ENCODE measurements at regions not wholly inside any gene's neighbourhood (a gene's known extent, or its start where the extent isn't known, plus 50 kb on each side); places are given as distances from the start of the nearest gene placed in this dataset.

DNA sequence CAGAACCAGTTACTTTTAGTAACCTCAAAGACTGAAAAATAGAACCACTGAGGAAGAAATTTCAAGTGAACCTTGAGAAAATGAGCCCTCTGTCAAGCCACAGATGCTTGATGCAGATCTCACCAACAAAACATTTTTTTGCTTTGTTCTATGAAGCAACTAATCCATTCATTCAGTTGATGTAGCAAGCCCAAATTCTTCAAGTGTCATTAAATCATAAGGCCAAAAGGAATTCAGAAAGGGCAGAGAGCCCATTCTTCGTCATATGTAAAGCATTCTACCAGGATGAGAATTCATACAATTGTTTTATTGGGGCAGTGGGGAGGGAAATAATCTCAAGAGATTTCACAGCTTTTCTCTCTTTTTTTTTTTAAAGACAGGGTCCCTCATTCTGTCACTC is 218.0 kb upstream of the RGS6 start:
- Histone ChIP-seq H2BK120ac (ENCODE audit: low read depth, low read length, poor library complexity, severe bottlenecking) (no peak overlapping the region), H4K5ac (ENCODE audit: insufficient read length, low read depth, low read length) (no peak overlapping the region), H3K4ac (ENCODE audit: low read depth, low read length) (no peak overlapping the region), H3K18ac (ENCODE audit: insufficient read length, low read depth, low read length) (no peak overlapping the region), H3K27me3 (ENCODE audit: insufficient read depth, low read length) (no peaks in the 10 kb centered on the region), H3T11ph (ENCODE audit: low read length) (no peak overlapping the region), H2BK20ac (ENCODE audit: low read depth, low read length, poor library complexity, severe bottlenecking) (no peak overlapping the region), H4K91ac (ENCODE audit: insufficient read length, low read depth, low read length) (no peak overlapping the region), H3K23ac (ENCODE audit: insufficient read length, low read depth, low read length) (no peak overlapping the region), H3K4me1 (ENCODE audit: insufficient read depth, low read length) (0 out of 2 replicates have a peak, but pooled peaks cover 5% of the 10 kb centered on the region), H3K4me2 (ENCODE audit: insufficient read depth, insufficient read length, low read length) (no peak overlapping the region), H3K9me3 (ENCODE audit: control insufficient read depth, low read depth, low read length) (no peaks in the 10 kb centered on the region), H3K14ac (ENCODE audit: insufficient read depth, low read length) (no peak overlapping the region), H3K79me1 (ENCODE audit: insufficient read depth, low read depth, low read length, poor library complexity, severe bottlenecking) (no peaks in the 10 kb centered on the region), H2BK5ac (ENCODE audit: insufficient read length, low read length) (no peak overlapping the region), H3K23me2 (ENCODE audit: insufficient read length, low read depth, low read length, poor library complexity, severe bottlenecking) (peaks cover 3% of the 10 kb centered on the region), H3K9ac (ENCODE audit: extremely low read depth, insufficient read length, low read length) (no peak overlapping the region), H4K20me1 (ENCODE audit: control insufficient read depth, insufficient read depth, insufficient read length) (no peaks in the 10 kb centered on the region), H2AFZ (ENCODE audit: low read length) (no peak overlapping the region), H3K56ac (ENCODE audit: insufficient read length, low read depth, low read length) (no peak overlapping the region), H2BK12ac (ENCODE audit: insufficient read length, low read depth, low read length) (no peak overlapping the region), H3K79me2 (ENCODE audit: insufficient read depth, low read length) (no peaks in the 10 kb centered on the region), H2BK15ac (ENCODE audit: low read depth, low read length) (no peak overlapping the region), H3K27ac (ENCODE audit: insufficient read length, low read depth, low read length) (no peak overlapping the region), H2AK5ac (ENCODE audit: insufficient read length, low read length) (no peak overlapping the region), H4K8ac (replicated peaks; ENCODE audit: insufficient read length, low read depth, low read length) (no peak overlapping the region)
- no peaks in the 10 kb centered on the region for H3K27me3 Mint-ChIP-seq (ENCODE audit: low read depth)
- no peaks in the 10 kb centered on the region for H3K9me3 Mint-ChIP-seq
- no CpG with 5 or more reads among the region's 1 CpG for WGBS (ENCODE audit: extremely low coverage, insufficient read length, low lambda C conversion rate)
- no peak for DNase-seq
- TF ChIP-seq, protein P1, sequence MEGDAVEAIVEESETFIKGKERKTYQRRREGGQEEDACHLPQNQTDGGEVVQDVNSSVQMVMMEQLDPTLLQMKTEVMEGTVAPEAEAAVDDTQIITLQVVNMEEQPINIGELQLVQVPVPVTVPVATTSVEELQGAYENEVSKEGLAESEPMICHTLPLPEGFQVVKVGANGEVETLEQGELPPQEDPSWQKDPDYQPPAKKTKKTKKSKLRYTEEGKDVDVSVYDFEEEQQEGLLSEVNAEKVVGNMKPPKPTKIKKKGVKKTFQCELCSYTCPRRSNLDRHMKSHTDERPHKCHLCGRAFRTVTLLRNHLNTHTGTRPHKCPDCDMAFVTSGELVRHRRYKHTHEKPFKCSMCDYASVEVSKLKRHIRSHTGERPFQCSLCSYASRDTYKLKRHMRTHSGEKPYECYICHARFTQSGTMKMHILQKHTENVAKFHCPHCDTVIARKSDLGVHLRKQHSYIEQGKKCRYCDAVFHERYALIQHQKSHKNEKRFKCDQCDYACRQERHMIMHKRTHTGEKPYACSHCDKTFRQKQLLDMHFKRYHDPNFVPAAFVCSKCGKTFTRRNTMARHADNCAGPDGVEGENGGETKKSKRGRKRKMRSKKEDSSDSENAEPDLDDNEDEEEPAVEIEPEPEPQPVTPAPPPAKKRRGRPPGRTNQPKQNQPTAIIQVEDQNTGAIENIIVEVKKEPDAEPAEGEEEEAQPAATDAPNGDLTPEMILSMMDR (conservative IDR thresholded peaks at IDR 0.05), result no peak
- H3K4me1 Mint-ChIP-seq, result peaks cover 14% of the 10 kb centered on the region in 2 experiments
- no peak overlapping the region for H3K27ac Mint-ChIP-seq
- H3K4me3 Mint-ChIP-seq, result no peak overlapping the region
- H3K36me3 Mint-ChIP-seq (ENCODE audit: insufficient read depth in 1 of 3, low read depth in 3 of 3), result peaks cover 5 to 21% (median 16%) of the 10 kb centered on the region in 3 experiments; a peak in 5 of 7 replicates
